HepG2 (cell line): ENCODE measurements at regions not wholly inside any gene's neighbourhood (a gene's known extent, or its start where the extent isn't known, plus 50 kb on each side); places are given as distances from the start of the nearest gene placed in this dataset.

Source experiments
- EP300 ChIP-seq, 3 experiments: sonication (generic) in 1 of 3; formaldehyde crosslinking in 1 of 3; IDR thresholded peaks; 2 replicates each; pipeline versions ENCODE4 v1.5.1 to v1.6.1; 2011 to 2020; ENCODE audit warnings: low read depth in 2 of 3, low read length in 2 of 3, borderline replicate concordance in 1 of 3, improper control_type of control experiment in 1 of 3, mild to moderate bottlenecking in 1 of 3, missing genetic modification reagents in 1 of 3, moderate library complexity in 1 of 3
- EZH2 ChIP-seq: conservative IDR thresholded peaks from 2 replicates; pipeline ENCODE4 v1.6.1; 2012; ENCODE audit warnings: mild to moderate bottlenecking, low read depth, low read length, moderate library complexity
- GATAD2A ChIP-seq: IDR thresholded peaks from 2 replicates; pipeline ENCODE4 v1.6.1; 2016
- HNF4A ChIP-seq: sonication (generic); formaldehyde crosslinking; IDR thresholded peaks from 2 replicates; pipeline ENCODE4 v1.4.0; 2020; ENCODE audit warnings: missing genetic modification reagents
- MLX ChIP-seq: IDR thresholded peaks from 2 replicates; pipeline ENCODE4 v1.6.1; 2016
- NCOA2 ChIP-seq: sonication (generic); formaldehyde crosslinking; IDR thresholded peaks from 2 replicates; pipeline ENCODE4 v1.8.0; 2022; ENCODE audit warnings: inconsistent platforms
- NFYB ChIP-seq: sonication (generic); formaldehyde crosslinking; IDR thresholded peaks from 2 replicates; pipeline ENCODE4 v1.4.0; 2020; ENCODE audit warnings: missing genetic modification reagents
- POLR2A ChIP-seq, 2 experiments: IDR thresholded peaks; 2 replicates each; pipeline ENCODE4 v1.6.1; 2011; ENCODE audit warnings: low read depth in 2 of 2, low read length in 2 of 2, mild to moderate bottlenecking in 1 of 2, moderate library complexity in 1 of 2; ENCODE audit not compliant: insufficient read depth in 1 of 2
- PRDM10 ChIP-seq: sonication (generic); formaldehyde crosslinking; IDR thresholded peaks from 2 replicates; pipeline ENCODE4 v1.4.0; 2020; ENCODE audit warnings: low read depth, missing genetic modification reagents
- REST ChIP-seq, 2 experiments: IDR thresholded peaks; 2 replicates each; pipeline ENCODE4 v1.6.1; 2011 to 2012; ENCODE audit warnings: low read length in 2 of 2, borderline replicate concordance in 1 of 2, low read depth in 1 of 2, mild to moderate bottlenecking in 1 of 2, moderate library complexity in 1 of 2
- ZC3H4 ChIP-seq: sonication (generic); formaldehyde crosslinking; IDR thresholded peaks from 2 replicates; pipeline ENCODE4 v1.4.0; 2020; ENCODE audit warnings: missing genetic modification reagents, borderline replicate concordance
- ZNF124 ChIP-seq: sonication (generic); formaldehyde crosslinking; IDR thresholded peaks from 2 replicates; pipeline ENCODE4 v1.4.0; 2020; ENCODE audit warnings: missing genetic modification reagents
- ZNF547 ChIP-seq: sonication (generic); formaldehyde crosslinking; IDR thresholded peaks from 2 replicates; pipeline ENCODE4 v1.5.1; 2020; ENCODE audit warnings: mild to moderate bottlenecking, missing genetic modification reagents
- ZNF710 ChIP-seq: sonication (generic); formaldehyde crosslinking; IDR thresholded peaks from 2 replicates; pipeline ENCODE4 v1.5.0; 2020; ENCODE audit warnings: mild to moderate bottlenecking, missing genetic modification reagents, borderline replicate concordance

- TF ChIP-seq NCOA2 (CRISPR knock-in tag) (no peak), POLR2A (IDR thresholded peaks at IDR 0.05; ENCODE audit: insufficient read depth in 1 of 2, low read depth in 2 of 2, low read length in 2 of 2) (no peak), PRDM10 (CRISPR knock-in tag) (no peak), MLX (CRISPR knock-in tag) (no peak), EP300 (IDR thresholded peaks at IDR 0.05; ENCODE audit: low read depth in 2 of 2, low read length in 2 of 2) (no peak), EP300 (CRISPR knock-in tag; IDR thresholded peaks at IDR 0.05; ENCODE audit: borderline replicate concordance) (no peak), ZNF710 (CRISPR knock-in tag) (no peak), EZH2 (no peak), HNF4A (CRISPR knock-in tag) (no peak), REST (IDR thresholded peaks at IDR 0.05; ENCODE audit: borderline replicate concordance in 1 of 2, low read depth in 1 of 2, low read length in 2 of 2) (no peak), ZNF124 (no peak), ZNF547 (no peak), ZC3H4 (no peak), GATAD2A (CRISPR knock-in tag) (no peak), NFYB (CRISPR knock-in tag) (no peak)
Measured at GRCh38 chr2:41941831-41942230, 106.0 kb upstream of the PKDCC start.
